ENCODE measurements at regions not wholly inside any gene's neighbourhood (a gene's known extent, or its start where the extent isn't known, plus 50 kb on each side); places are given as distances from the start of the nearest gene placed in this dataset.
"Not testable (repeated sequence)": the region's sequence is repeated elsewhere in the genome, so short reads cannot be mapped to it uniquely, and the experiment has no call there.

- no peak for DNase-seq
These were observed 283.7 kb downstream of the CD83 start for GRCh38 chr6:14401246-14401645.

GRCh38 chr6:14406614-14407331 is 289.2 kb downstream of the CD83 start:
- DNase-seq: peak; percentile 12 to 55

DNA sequence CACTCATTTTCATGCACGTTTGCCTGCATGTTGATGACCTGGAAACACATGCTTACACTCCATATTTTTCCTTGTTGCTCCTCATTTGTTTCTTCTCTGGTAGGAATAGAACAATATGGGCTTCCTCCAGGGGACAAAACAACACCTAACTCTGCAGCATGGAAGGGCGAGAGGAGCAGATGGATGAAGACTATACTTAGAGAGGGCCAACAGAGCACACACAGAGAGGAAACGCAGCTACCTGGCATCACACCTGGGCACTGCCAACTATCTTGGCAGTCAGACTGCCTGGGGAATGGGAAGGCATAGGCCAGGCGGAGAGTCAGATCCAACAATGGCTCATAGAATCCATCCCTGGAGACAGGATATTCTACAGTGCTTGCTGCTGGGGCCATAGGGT is 290.9 kb downstream of the CD83 start:
- no peak for DNase-seq

GRCh38 chr6:14412026-14412425 is 294.5 kb downstream of the CD83 start:
- no peak for DNase-seq

- no peak for DNase-seq
These were observed 297.9 kb downstream of the CD83 start for GRCh38 chr6:14415452-14415851.

DNA sequence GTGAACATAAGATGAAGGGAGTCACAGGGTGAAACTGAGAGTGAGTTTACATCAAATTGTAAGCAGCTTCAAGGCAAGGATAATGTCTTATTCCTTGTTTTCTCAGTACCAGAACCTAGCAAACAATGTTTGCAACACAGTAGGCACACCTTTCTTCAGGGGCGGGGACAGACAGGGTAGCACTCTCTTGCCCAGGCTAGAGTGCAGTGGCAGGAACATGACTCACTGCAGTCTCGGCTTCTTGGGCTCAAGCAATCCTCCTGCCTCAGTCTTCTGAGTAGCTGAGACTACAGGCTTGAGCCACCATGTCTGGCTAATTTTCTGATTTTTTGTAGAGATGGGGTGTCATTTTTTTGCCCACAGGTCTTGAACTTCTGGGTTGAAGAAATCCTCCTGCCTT is 299.8 kb downstream of the CD83 start:
- no peak for DNase-seq

- DNase-seq: not testable (repeated sequence)
These were observed 301.7 kb downstream of the CD83 start for GRCh38 chr6:14419224-14419623.

- no peak for DNase-seq
These were observed 304.5 kb downstream of the CD83 start for GRCh38 chr6:14422061-14422460.

DNA sequence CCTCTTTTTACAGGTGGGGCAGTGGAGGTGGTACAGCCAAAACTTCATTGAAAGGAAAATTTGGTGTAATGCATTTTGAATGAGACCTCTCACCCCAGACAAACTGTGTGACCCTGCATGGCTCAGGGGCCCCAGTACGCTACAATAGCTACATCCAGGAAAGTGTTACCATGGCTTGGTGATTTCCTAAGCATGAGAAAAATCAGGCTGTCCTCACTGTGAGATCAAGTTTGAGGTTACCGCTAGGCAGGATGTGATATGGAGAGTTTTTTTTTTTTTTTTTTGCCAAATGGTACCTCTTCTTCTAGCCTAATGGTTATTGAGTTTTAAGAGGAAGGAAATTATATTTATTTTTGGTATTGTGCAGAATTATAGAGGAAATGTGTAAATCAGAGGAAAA is 305.3 kb downstream of the CD83 start:
- no peak for DNase-seq

- DNase-seq: no peak
These were observed 305.8 kb downstream of the CD83 start for GRCh38 chr6:14423330-14423729.

- no peak for DNase-seq
These were observed 306.4 kb downstream of the CD83 start for GRCh38 chr6:14423955-14424354.

GRCh38 chr6:14425805-14426204 is 308.2 kb downstream of the CD83 start:
- DNase-seq: no peak

DNA sequence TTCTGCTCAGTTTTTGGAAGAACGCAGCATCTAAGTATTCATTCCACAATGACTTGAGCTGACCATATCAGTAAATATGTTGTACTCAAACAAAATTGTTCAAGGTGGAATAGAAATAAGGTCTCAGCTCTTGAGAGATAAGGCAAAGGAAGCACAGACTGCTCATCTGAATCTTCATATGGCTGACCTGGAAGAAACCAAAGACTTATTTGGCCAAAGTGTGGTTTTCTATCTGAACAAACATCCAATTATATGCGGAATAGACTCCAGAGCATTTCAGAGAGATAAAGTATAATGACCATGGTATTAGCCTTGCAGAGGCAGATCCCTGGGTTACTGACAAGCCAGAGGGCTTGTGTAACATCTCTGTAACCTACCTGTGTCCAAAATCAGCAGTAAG is 308.7 kb downstream of the CD83 start:
- DNase-seq: no peak

GRCh38 chr6:14428269-14428668 is 310.7 kb downstream of the CD83 start:
- DNase-seq: no peak

DNA sequence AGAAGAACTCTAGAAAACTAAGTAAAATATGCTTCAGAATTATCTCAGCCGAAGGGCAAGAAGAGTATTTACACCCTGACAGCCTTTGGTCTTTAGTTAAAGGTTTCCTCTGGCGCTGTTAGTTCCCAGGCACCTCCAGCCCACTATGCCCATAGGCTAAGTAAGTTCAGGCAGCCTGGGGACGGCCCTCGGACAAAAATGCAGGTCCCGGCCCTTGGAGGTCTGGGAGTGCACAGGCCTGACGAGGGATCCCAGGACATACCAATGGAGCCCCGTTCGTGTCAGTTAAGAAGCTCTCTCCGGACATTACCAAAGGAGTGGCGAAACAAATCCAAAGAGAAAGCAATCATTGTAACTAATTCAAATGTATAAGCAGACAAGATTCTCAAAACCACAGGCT is 311.8 kb downstream of the CD83 start:
- DNase-seq: no peak

GRCh38 chr6:14430218-14430617 is 312.6 kb downstream of the CD83 start:
- DNase-seq: no peak

- DNase-seq: no peak
These were observed 314.1 kb downstream of the CD83 start for GRCh38 chr6:14431385-14432330.

GRCh38 chr6:14434916-14435690 is 317.5 kb downstream of the CD83 start:
- DNase-seq: no peak

GRCh38 chr6:14436592-14437132 is 319.1 kb downstream of the CD83 start:
- peak; percentile 33 to 82 for DNase-seq

DNA sequence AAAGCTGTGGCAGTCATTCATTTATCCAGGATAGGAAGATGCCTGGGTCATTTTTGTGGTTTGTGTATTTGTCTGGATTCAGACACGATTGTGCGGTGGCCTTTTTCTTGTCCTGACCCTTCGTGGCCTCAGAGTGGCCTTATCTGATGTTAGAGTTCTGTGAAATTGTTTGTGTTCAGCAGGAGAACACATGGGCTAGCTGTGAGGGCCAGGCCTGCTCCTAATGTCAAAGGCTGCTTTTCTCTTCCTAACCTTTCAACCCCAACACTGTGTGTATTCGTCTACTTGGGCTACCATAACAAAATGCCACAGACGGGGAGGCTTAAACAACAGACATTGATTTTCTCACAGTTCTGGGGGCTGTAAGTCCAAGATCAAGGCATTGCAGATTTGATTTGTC is 321.8 kb downstream of the CD83 start:
- DNase-seq: no peak

- DNase-seq: peak; percentile 59 to 84
These were observed 322.8 kb downstream of the CD83 start for GRCh38 chr6:14440215-14440910.

Data from NCI-H524 (cell line).